MV-4-11 (cell line): ENCODE measurements at regions not wholly inside any gene's neighbourhood (a gene's known extent, or its start where the extent isn't known, plus 50 kb on each side); places are given as distances from the start of the nearest gene placed in this dataset.

Experiments used
- DNase-seq: peaks from one replicate; lab custom pipeline; 2025; lab: John Stamatoyannopoulos, UW

GRCh38 chr18:56316727-56317126, 321.7 kb downstream of the TXNL1 start:
- no peak for DNase-seq

GRCh38 chr18:56315363-56315762, 323.0 kb downstream of the TXNL1 start:
- DNase-seq = no peak

GRCh38 chr18:56314396-56314795, 324.0 kb downstream of the TXNL1 start:
- DNase-seq = peak; percentile 46

- DNase-seq = no peak
Observed at GRCh38 chr18:56312551-56313335, 325.6 kb downstream of the TXNL1 start.

- peak; percentile 30 for DNase-seq
Observed at GRCh38 chr18:56309104-56309503, 329.3 kb downstream of the TXNL1 start.

- DNase-seq = no peak
Observed at GRCh38 chr18:56307354-56308170, 330.8 kb downstream of the TXNL1 start.

GRCh38 chr18:56306797-56307196, 331.6 kb downstream of the TXNL1 start:
- DNase-seq = peak; percentile 8

- DNase-seq = no peak
Observed at GRCh38 chr18:56305583-56305982, 332.8 kb downstream of the TXNL1 start.

- no peak for DNase-seq
Observed at GRCh38 chr18:56302156-56302555, 336.2 kb downstream of the TXNL1 start.

- no peak for DNase-seq
Observed at GRCh38 chr18:56299740-56300139, 338.7 kb downstream of the TXNL1 start.

- DNase-seq = peak; percentile 76
Observed at GRCh38 chr18:56298935-56299334, 339.5 kb downstream of the TXNL1 start.

GRCh38 chr18:56296381-56296780, 342.0 kb downstream of the TXNL1 start:
- DNase-seq = no peak

- DNase-seq = peak; percentile 84
Observed at GRCh38 chr18:56294484-56295183, 343.8 kb downstream of the TXNL1 start.

GRCh38 chr18:56291294-56291693, 347.1 kb downstream of the TXNL1 start:
- no peak for DNase-seq

- peak; percentile 90 for DNase-seq
Observed at GRCh38 chr18:56289381-56289780, 349.0 kb downstream of the TXNL1 start.

GRCh38 chr18:56286775-56287325, 351.5 kb downstream of the TXNL1 start:
- DNase-seq = no peak

GRCh38 chr18:56285387-56286065, 352.9 kb downstream of the TXNL1 start:
- no peak for DNase-seq

- DNase-seq = no peak
Observed at GRCh38 chr18:56284319-56284718, 354.1 kb downstream of the TXNL1 start.

- no peak for DNase-seq
Observed at GRCh38 chr18:56283316-56283715, 355.1 kb downstream of the TXNL1 start.

GRCh38 chr18:56282234-56283104, 355.9 kb downstream of the TXNL1 start:
- DNase-seq = no peak

- peak; percentile 73 for DNase-seq
Observed at GRCh38 chr18:56279816-56280215, 358.6 kb downstream of the TXNL1 start.
